GM12878 (cell line): ENCODE measurements at regions not wholly inside any gene's neighbourhood (a gene's known extent, or its start where the extent isn't known, plus 50 kb on each side); places are given as distances from the start of the nearest gene placed in this dataset.

Experiments
- ATAC-seq: fragments of 200-7000 bp; cut with Tn5 transposase; 3 replicates; pipeline ENCODE4 v1.9.1; 2020; ENCODE audit warnings: mild to moderate bottlenecking, moderate library complexity
- BruUV-seq: library from RNA; stranded (reverse); fragments of 400-500 nt; replicated peaks from 2 replicates; lab custom pipeline; 2021; lab: Mats Ljungman, UMichigan
- CTCF ChIA-PET: fragments of 300-600 bp; sonication (Branson Sonifier 250); formaldehyde crosslinking; extraction: SDS; loops from one replicate; lab custom pipeline; 2021; ENCODE audit warnings: inconsistent platforms; lab: Yijun Ruan, JAX
- POLR2A ChIA-PET: fragments of 350-600 bp; formaldehyde crosslinking; extraction: SDS; loops from one replicate; lab custom pipeline; 2021; ENCODE audit warnings: inconsistent platforms; lab: Charles Lee
- RAD21 ChIA-PET: fragments of 300-600 bp; sonication (Branson Sonifier 250); formaldehyde crosslinking; loops from one replicate; lab custom pipeline; 2023; ENCODE audit warnings: antibody characterized with exemption; ENCODE audit not compliant: unreplicated experiment; lab: Charles Lee
- SMC1A ChIA-PET: fragments of 300-600 bp; sonication (Branson Sonifier 250); formaldehyde crosslinking; loops from one replicate; lab custom pipeline; 2023; ENCODE audit not compliant: unreplicated experiment, uncharacterized antibody; lab: Charles Lee
- DNase-seq: peaks from one replicate; pipeline ENCODE4 v3.0.0-alpha.2; 2011; ENCODE audit warnings: low read depth, low spot score
- FAIRE-seq: peaks from 3 replicates; lab custom pipeline; 2011; peaks lifted over from hg19 to GRCh38; lab: Jason Lieb, UNC
- H2AFZ ChIP-seq: 2 replicates; pipeline ENCODE4 v1.6.0; 2011; ENCODE audit warnings: low read depth, low read length, control low read depth; ENCODE audit not compliant: control insufficient read depth
- H3K27ac ChIP-seq: 2 replicates; pipeline ENCODE4 v1.5.1; 2011; ENCODE audit warnings: control low read depth; ENCODE audit not compliant: control insufficient read depth, insufficient read depth
- H3K27me3 ChIP-seq, 2 experiments: replicated peaks in 1 of 2; 2 replicates each; pipeline versions ENCODE4 v1.6.0 to v1.6.1; 2011; ENCODE audit warnings: low read length in 1 of 2; ENCODE audit not compliant: control insufficient read depth in 2 of 2, insufficient read depth in 2 of 2
- H3K36me3 ChIP-seq, 2 experiments: 2 replicates each; pipeline ENCODE4 v1.5.1; 2011; ENCODE audit warnings: low read length in 1 of 2; ENCODE audit not compliant: control insufficient read depth in 2 of 2, insufficient read depth in 2 of 2
- H3K4me1 ChIP-seq: 2 replicates; pipeline ENCODE4 v1.6.1; 2011; ENCODE audit warnings: mild to moderate bottlenecking, low read length, moderate library complexity, mixed read lengths; ENCODE audit not compliant: control insufficient read depth, insufficient read depth
- H3K4me2 ChIP-seq: 2 replicates; pipeline ENCODE4 v1.6.0; 2011; ENCODE audit warnings: control low read depth; ENCODE audit not compliant: control insufficient read depth, insufficient read depth
- H3K4me3 ChIP-seq: fragments of 200-600 bp; sonication (generic); 2 replicates; pipeline ENCODE4 v1.5.1; 2016
- H3K79me2 ChIP-seq: 2 replicates; pipeline ENCODE4 v1.6.0; 2011; ENCODE audit warnings: low read length; ENCODE audit not compliant: control insufficient read depth, insufficient read depth
- H3K9ac ChIP-seq: 2 replicates; pipeline ENCODE4 v1.8.0; 2011; ENCODE audit warnings: low read length, control low read depth, mixed read lengths; ENCODE audit not compliant: control insufficient read depth, insufficient read depth
- H3K9me3 ChIP-seq: replicated peaks from 3 replicates; pipeline ENCODE4 v1.5.1; 2011; ENCODE audit warnings: mild to moderate bottlenecking, low read length; ENCODE audit not compliant: control insufficient read depth, insufficient read depth
- H4K20me1 ChIP-seq: 2 replicates; pipeline ENCODE4 v1.6.0; 2011; ENCODE audit not compliant: control insufficient read depth, insufficient read depth
- BCL11A ChIP-seq: IDR thresholded peaks from 2 replicates; pipeline ENCODE4 v1.6.1; 2011; ENCODE audit warnings: low read depth, low read length
- BCL3 ChIP-seq: IDR thresholded peaks from 2 replicates; pipeline ENCODE4 v1.6.1; 2011; ENCODE audit warnings: borderline replicate concordance, low read depth, mild to moderate bottlenecking, moderate library complexity, low read length; ENCODE audit not compliant: insufficient read depth, poor library complexity, severe bottlenecking
- CBX5 ChIP-seq: sonication (generic); IDR thresholded peaks from 2 replicates; pipeline ENCODE4 v1.6.1; 2016; ENCODE audit warnings: low read depth, moderate library complexity, mild to moderate bottlenecking, inconsistent platforms
- EED ChIP-seq: sonication (generic); IDR thresholded peaks from 2 replicates; pipeline ENCODE4 v1.6.1; 2016; ENCODE audit warnings: antibody characterized with exemption, low read depth
- EZH2 ChIP-seq: IDR thresholded peaks from 2 replicates; pipeline ENCODE4 v1.6.1; 2012; ENCODE audit warnings: low read depth, mild to moderate bottlenecking, control low read depth, inconsistent platforms, low read length, borderline replicate concordance; ENCODE audit not compliant: control insufficient read depth
- HDAC2 ChIP-seq: fragments of 200-600 bp; sonication (generic); IDR thresholded peaks from 2 replicates; pipeline ENCODE4 v1.6.1; 2017
- IRF4 ChIP-seq: IDR thresholded peaks from 2 replicates; pipeline ENCODE4 v1.6.1; 2011; ENCODE audit warnings: low read depth, low read length
- KDM1A ChIP-seq: fragments of 200-600 bp; sonication (generic); IDR thresholded peaks from 2 replicates; pipeline ENCODE4 v1.6.1; 2016; ENCODE audit warnings: borderline replicate concordance
- MEF2B ChIP-seq: fragments of 450-650 bp; IDR thresholded peaks from 2 replicates; pipeline ENCODE4 v1.6.1; 2018; ENCODE audit warnings: mild to moderate bottlenecking, moderate library complexity; ENCODE audit not compliant: partially characterized antibody, poor library complexity, severe bottlenecking
- MTA3 ChIP-seq: IDR thresholded peaks from 2 replicates; pipeline ENCODE4 v1.6.1; 2012; ENCODE audit warnings: low read length, inconsistent platforms, borderline replicate concordance
- PBX3 ChIP-seq: IDR thresholded peaks from 2 replicates; pipeline ENCODE4 v1.6.1; 2011; ENCODE audit warnings: mild to moderate bottlenecking, low read depth, low read length, moderate library complexity; ENCODE audit not compliant: insufficient replicate concordance
- SMAD1 ChIP-seq: fragments of 450-650 bp; IDR thresholded peaks from 2 replicates; pipeline ENCODE4 v1.6.1; 2018; ENCODE audit warnings: mild to moderate bottlenecking, low read depth; ENCODE audit not compliant: partially characterized antibody
- SMARCA5 ChIP-seq: fragments of 450-650 bp; IDR thresholded peaks from 2 replicates; pipeline ENCODE4 v1.6.1; 2017; ENCODE audit warnings: mild to moderate bottlenecking
- SP1 ChIP-seq: IDR thresholded peaks from one replicate; pipeline ENCODE4 v1.6.1; 2011; ENCODE audit warnings: low read depth, low read length
- TCF3 ChIP-seq: IDR thresholded peaks from 2 replicates; pipeline ENCODE4 v1.6.1; 2012; ENCODE audit warnings: low read depth, mild to moderate bottlenecking, low read length, borderline replicate concordance; ENCODE audit not compliant: insufficient read depth
- WRNIP1 ChIP-seq: IDR thresholded peaks from 2 replicates; pipeline ENCODE4 v1.6.1; 2011; ENCODE audit warnings: low read depth, low read length, improper control_type of control experiment, borderline replicate concordance
- YY1 ChIP-seq: IDR thresholded peaks from 2 replicates; pipeline ENCODE4 v1.6.1; 2011; ENCODE audit warnings: low read depth, mild to moderate bottlenecking, low read length
- ZBTB4 ChIP-seq: fragments of 450-650 bp; formaldehyde crosslinking; IDR thresholded peaks from 2 replicates; pipeline ENCODE4 v1.4.0; 2022; ENCODE audit warnings: mild to moderate bottlenecking, moderate library complexity
- ZZZ3 ChIP-seq: IDR thresholded peaks from 2 replicates; pipeline ENCODE4 v1.6.1; 2011; ENCODE audit warnings: low read depth; ENCODE audit not compliant: control insufficient read depth, insufficient read length
- WGBS: methylation state at CpG from one replicate; pipeline ENCODE4 v1.1.6; 2016; ENCODE audit warnings: low lambda C conversion rate; ENCODE audit not compliant: insufficient replicate concordance, insufficient coverage; ENCODE audit errors: missing lambda C conversion rate; 5-methylcytosine and 5-hydroxymethylcytosine counted together
- in situ Hi-C: fragments of 300-500 bp; cut with MboI; formaldehyde crosslinking; loops from 9 replicates; pipeline ENCODE4 v1.14.3; 2018; ENCODE audit warnings: mixed read lengths
- intact Hi-C: fragments of 100-400 bp; cut with micrococcal nuclease; formaldehyde crosslinking; loops from one replicate; pipeline ENCODE4 v1.14.2; 2022; ENCODE audit not compliant: unreplicated experiment

GRCh38 chr17:70254735-70255460 lies 85.6 kb downstream of the KCNJ2 start (continued):
- TF ChIP-seq CBX5 (no peak), SMARCA5 (no peak), KDM1A (no peak), ZBTB4 (no peak), SP1 (no peak), BCL3 (no peak), WRNIP1 (no peak)

GRCh38 chr17:70256751-70257150 lies 87.4 kb downstream of the KCNJ2 start:
- in situ Hi-C loops, result no loop called here
- no peaks in the 10 kb centered on the region for H3K4me1 ChIP-seq
- H4K20me1 ChIP-seq, result no peaks in the 10 kb centered on the region
- H3K79me2 ChIP-seq, result no peaks in the 10 kb centered on the region
- no peaks in the 10 kb centered on the region for H3K9me3 ChIP-seq
- BruUV-seq, result no TSS peak
- ATAC-seq (no peak), DNase-seq (no peak), FAIRE-seq (no peak)
- intact Hi-C loops, result no loop called here
- WGBS, result 69% methylated on average over 2 of the region's 2 CpGs
- ChIA-PET POLR2A (no interaction called here), RAD21 (interaction anchor here (0.6 to 1.0 kb wide), 2 partner anchors 14 to 270 kb away, joined by 3 to 4 read pairs; no protein-coding TSS in a partner anchor), CTCF (interaction anchor here (1.0 kb wide), 1 partner anchor 649 kb away, joined by 3 read pairs; no protein-coding TSS in a partner anchor), SMC1A (no interaction called here)
- no peak overlapping the region for H3K9ac ChIP-seq
- H2AFZ ChIP-seq, result no peak overlapping the region
- H3K27me3 ChIP-seq, result no peaks in the 10 kb centered on the region
- no peaks in the 10 kb centered on the region for H3K36me3 ChIP-seq
- H3K4me3 ChIP-seq, result no peak overlapping the region
- H3K4me2 ChIP-seq, result no peak overlapping the region
- no peak overlapping the region for H3K27ac ChIP-seq
- TF ChIP-seq IRF4, result no peak
- no peak for TF ChIP-seq HDAC2
- TF ChIP-seq PBX3, result no peak
- no peak for TF ChIP-seq TCF3
- no peak for TF ChIP-seq EED
- no peak for TF ChIP-seq BCL11A
- TF ChIP-seq MTA3, result no peak
- TF ChIP-seq MEF2B, result no peak
- TF ChIP-seq SMAD1, result no peak
- no peak for TF ChIP-seq ZZZ3
- TF ChIP-seq YY1, result no peak
- TF ChIP-seq EZH2, result no peak
